ENCODE measurements at regions not wholly inside any gene's neighbourhood (a gene's known extent, or its start where the extent isn't known, plus 50 kb on each side); places are given as distances from the start of the nearest gene placed in this dataset.

GRCh38 chr4:19417256-19417655 lies 834.4 kb upstream of the SLIT2 start:
- DNase-seq (ENCODE audit: low read depth) = no peak

- DNase-seq (ENCODE audit: low read depth) = no peak
These were observed 835.6 kb upstream of the SLIT2 start for GRCh38 chr4:19416146-19416545.

- no peak for DNase-seq (ENCODE audit: low read depth)
These were observed 843.2 kb upstream of the SLIT2 start for GRCh38 chr4:19408490-19408889.

GRCh38 chr4:19406789-19407188 lies 844.9 kb upstream of the SLIT2 start:
- no peak for DNase-seq (ENCODE audit: low read depth)

GRCh38 chr4:19403786-19404370 lies 847.8 kb upstream of the SLIT2 start:
- DNase-seq (ENCODE audit: low read depth) = no peak

GRCh38 chr4:19402581-19403065 lies 849.1 kb upstream of the SLIT2 start:
- no peak for DNase-seq (ENCODE audit: low read depth)

- no peak for DNase-seq (ENCODE audit: low read depth)
These were observed 850.2 kb upstream of the SLIT2 start for GRCh38 chr4:19401301-19402080.

GRCh38 chr4:19400820-19401219 lies 850.9 kb upstream of the SLIT2 start:
- no peak for DNase-seq (ENCODE audit: low read depth)

- DNase-seq (ENCODE audit: low read depth) = no peak
These were observed 852.7 kb upstream of the SLIT2 start for GRCh38 chr4:19399001-19399400.

GRCh38 chr4:19386786-19387185 lies 864.9 kb upstream of the SLIT2 start:
- DNase-seq (ENCODE audit: low read depth) = no peak

- peak; percentile 2 for DNase-seq (ENCODE audit: low read depth)
These were observed 868.5 kb upstream of the SLIT2 start for GRCh38 chr4:19382993-19383756.

GRCh38 chr4:19381068-19381467 lies 870.6 kb upstream of the SLIT2 start:
- DNase-seq (ENCODE audit: low read depth) = no peak

GRCh38 chr4:19380600-19380999 lies 871.1 kb upstream of the SLIT2 start:
- DNase-seq (ENCODE audit: low read depth) = no peak

- no peak for DNase-seq (ENCODE audit: low read depth)
These were observed 872.5 kb upstream of the SLIT2 start for GRCh38 chr4:19379191-19379708.

GRCh38 chr4:19375931-19376330 lies 875.8 kb upstream of the SLIT2 start:
- no peak for DNase-seq (ENCODE audit: low read depth)

- no peak for DNase-seq (ENCODE audit: low read depth)
These were observed 876.4 kb upstream of the SLIT2 start for GRCh38 chr4:19375136-19375804.

- no peak for DNase-seq (ENCODE audit: low read depth)
These were observed 879.3 kb upstream of the SLIT2 start for GRCh38 chr4:19372390-19372789.

- DNase-seq (ENCODE audit: low read depth) = no peak
These were observed 882.9 kb upstream of the SLIT2 start for GRCh38 chr4:19368800-19369199.

- no peak for DNase-seq (ENCODE audit: low read depth)
These were observed 884.8 kb upstream of the SLIT2 start for GRCh38 chr4:19366916-19367315.

- no peak for DNase-seq (ENCODE audit: low read depth)
These were observed 893.7 kb upstream of the SLIT2 start for GRCh38 chr4:19358015-19358414.

- DNase-seq (ENCODE audit: low read depth) = no peak
These were observed 902.3 kb upstream of the SLIT2 start for GRCh38 chr4:19349416-19349815.

GRCh38 chr4:19348746-19349145 lies 903.0 kb upstream of the SLIT2 start:
- DNase-seq (ENCODE audit: low read depth) = no peak

All from Daoy (cell line).